Immature natural killer cell (primary cell): ENCODE measurements at regions not wholly inside any gene's neighbourhood (a gene's known extent, or its start where the extent isn't known, plus 50 kb on each side); places are given as distances from the start of the nearest gene placed in this dataset.
"Not testable (repeated sequence)": the region's sequence is repeated elsewhere in the genome, so short reads cannot be mapped to it uniquely, and the experiment has no call there.

Experiments
- DNase-seq, 3 donors: peaks; one replicate each; pipeline ENCODE4 v3.0.0; 2022; ENCODE audit warnings: mixed read lengths in 1 of 3
- H3K27ac Mint-ChIP-seq, 6 donors: one replicate each; pipeline ENCODE4 v1.8.0; 2020; ENCODE audit warnings: mixed read lengths in 6 of 6, mild to moderate bottlenecking in 5 of 6, inconsistent platforms in 4 of 6, moderate library complexity in 3 of 6
- H3K27me3 Mint-ChIP-seq, 3 donors: one replicate each; pipeline ENCODE4 v1.8.0; 2020 to 2021; ENCODE audit warnings: low read depth in 3 of 3, mild to moderate bottlenecking in 3 of 3, mixed read lengths in 3 of 3, moderate library complexity in 3 of 3, inconsistent platforms in 1 of 3
- H3K36me3 Mint-ChIP-seq, 3 donors: one replicate each; pipeline ENCODE4 v1.8.0; 2020; ENCODE audit warnings: mixed read lengths in 3 of 3, inconsistent platforms in 2 of 3, mild to moderate bottlenecking in 2 of 3
- H3K4me1 Mint-ChIP-seq, 2 donors: one replicate each; pipeline ENCODE4 v1.8.0; 2020; ENCODE audit warnings: inconsistent platforms in 2 of 2, mild to moderate bottlenecking in 2 of 2, mixed read lengths in 2 of 2, moderate library complexity in 1 of 2
- H3K4me3 Mint-ChIP-seq, 5 donors: one replicate each; pipeline ENCODE4 v1.8.0; 2020; ENCODE audit warnings: mild to moderate bottlenecking in 5 of 5, mixed read lengths in 5 of 5, inconsistent platforms in 3 of 5, moderate library complexity in 3 of 5
- H3K9me3 Mint-ChIP-seq, 6 donors: one replicate each; pipeline ENCODE4 v1.8.0; 2020; ENCODE audit warnings: mild to moderate bottlenecking in 6 of 6, mixed read lengths in 6 of 6, inconsistent platforms in 4 of 6, moderate library complexity in 3 of 6

- Mint-ChIP-seq H3K9me3 (peaks cover 0 to 3% (median 0%) of the 10 kb centered on the region in 6 donors), H3K27ac (no peak overlapping the region), H3K4me1 (no peaks in the 10 kb centered on the region), H3K27me3 (peaks cover 0 to 6% (median 2%) of the 10 kb centered on the region in 3 donors), H3K36me3 (no peaks in the 10 kb centered on the region), H3K4me3 (no peak overlapping the region)
- no peak for DNase-seq
These were observed 247.4 kb upstream of the CHAC2 start for GRCh38 chr2:53519918-53520841.

GRCh38 chr2:53517406-53517805, 250.2 kb upstream of the CHAC2 start:
- Mint-ChIP-seq H3K27me3 (peaks cover 3 to 13% (median 4%) of the 10 kb centered on the region in 3 donors), H3K36me3 (no peaks in the 10 kb centered on the region), H3K4me3 (no peak overlapping the region), H3K4me1 (no peaks in the 10 kb centered on the region), H3K27ac (no peak overlapping the region), H3K9me3 (peaks cover 0 to 3% (median 0%) of the 10 kb centered on the region in 6 donors)
- DNase-seq, result no peak

- peaks cover 3 to 10% (median 4%) of the 10 kb centered on the region in 3 donors for H3K27me3 Mint-ChIP-seq
- no peak for DNase-seq
- H3K36me3 Mint-ChIP-seq, result no peaks in the 10 kb centered on the region
- no peak overlapping the region for H3K4me3 Mint-ChIP-seq
- no peaks in the 10 kb centered on the region for H3K4me1 Mint-ChIP-seq
- H3K9me3 Mint-ChIP-seq, result peaks cover 0 to 3% (median 0%) of the 10 kb centered on the region in 6 donors
- no peak overlapping the region for H3K27ac Mint-ChIP-seq
These were observed 251.0 kb upstream of the CHAC2 start for GRCh38 chr2:53516650-53517049.

GRCh38 chr2:53515435-53516332, 251.9 kb upstream of the CHAC2 start:
- H3K4me1 Mint-ChIP-seq, result no peaks in the 10 kb centered on the region
- no peak for DNase-seq
- peaks cover 0 to 3% (median 0%) of the 10 kb centered on the region in 6 donors for H3K9me3 Mint-ChIP-seq
- no peaks in the 10 kb centered on the region for H3K36me3 Mint-ChIP-seq
- H3K27me3 Mint-ChIP-seq, result peaks cover 3 to 7% (median 4%) of the 10 kb centered on the region in 3 donors
- H3K27ac Mint-ChIP-seq, result no peak overlapping the region
- no peak overlapping the region for H3K4me3 Mint-ChIP-seq

GRCh38 chr2:53513167-53513666, 254.4 kb upstream of the CHAC2 start:
- H3K9me3 Mint-ChIP-seq, result peaks cover 0 to 3% (median 0%) of the 10 kb centered on the region in 6 donors
- H3K4me3 Mint-ChIP-seq, result no peak overlapping the region
- peaks cover 3 to 7% (median 4%) of the 10 kb centered on the region in 3 donors for H3K27me3 Mint-ChIP-seq
- no peaks in the 10 kb centered on the region for H3K36me3 Mint-ChIP-seq
- DNase-seq, result no peak
- H3K4me1 Mint-ChIP-seq, result no peaks in the 10 kb centered on the region
- no peak overlapping the region for H3K27ac Mint-ChIP-seq

GRCh38 chr2:53512071-53512826, 255.4 kb upstream of the CHAC2 start:
- H3K4me1 Mint-ChIP-seq, result no peaks in the 10 kb centered on the region
- no peak overlapping the region for H3K4me3 Mint-ChIP-seq
- peaks cover 2 to 7% (median 3%) of the 10 kb centered on the region in 3 donors for H3K27me3 Mint-ChIP-seq
- H3K27ac Mint-ChIP-seq, result no peak overlapping the region
- DNase-seq, result no peak
- H3K9me3 Mint-ChIP-seq, result peaks cover 0 to 3% (median 0%) of the 10 kb centered on the region in 6 donors
- H3K36me3 Mint-ChIP-seq, result no peaks in the 10 kb centered on the region

GRCh38 chr2:53511549-53511948, 256.1 kb upstream of the CHAC2 start:
- H3K9me3 Mint-ChIP-seq, result peaks cover 0 to 3% (median 0%) of the 10 kb centered on the region in 6 donors
- DNase-seq, result no peak
- H3K4me1 Mint-ChIP-seq, result no peaks in the 10 kb centered on the region
- H3K27me3 Mint-ChIP-seq, result peaks cover 3 to 7% (median 5%) of the 10 kb centered on the region in 3 donors
- H3K4me3 Mint-ChIP-seq, result no peak overlapping the region
- no peaks in the 10 kb centered on the region for H3K36me3 Mint-ChIP-seq
- no peak overlapping the region for H3K27ac Mint-ChIP-seq

GRCh38 chr2:53510401-53510800, 257.2 kb upstream of the CHAC2 start:
- H3K4me3 Mint-ChIP-seq, result no peak overlapping the region
- H3K9me3 Mint-ChIP-seq, result peaks cover 0 to 3% (median 0%) of the 10 kb centered on the region in 6 donors
- DNase-seq, result no peak

GRCh38 chr2:53509831-53510388, 257.7 kb upstream of the CHAC2 start:
- DNase-seq, result no peak
- H3K4me3 Mint-ChIP-seq, result no peak overlapping the region
- H3K9me3 Mint-ChIP-seq, result peaks cover 0 to 3% (median 0%) of the 10 kb centered on the region in 6 donors
- no peaks in the 10 kb centered on the region for H3K4me1 Mint-ChIP-seq
- no peak overlapping the region for H3K27ac Mint-ChIP-seq
- H3K36me3 Mint-ChIP-seq, result no peaks in the 10 kb centered on the region
- peaks cover 5 to 7% (median 5%) of the 10 kb centered on the region in 3 donors for H3K27me3 Mint-ChIP-seq

More at GRCh38 chr2:53510401-53510800, 257.2 kb upstream of the CHAC2 start:
- Mint-ChIP-seq H3K36me3 (no peaks in the 10 kb centered on the region), H3K4me1 (no peaks in the 10 kb centered on the region), H3K27ac (no peak overlapping the region), H3K27me3 (peaks cover 5 to 7% (median 5%) of the 10 kb centered on the region in 3 donors)

- Mint-ChIP-seq H3K4me3 (no peak overlapping the region), H3K9me3 (peaks cover 0 to 3% (median 0%) of the 10 kb centered on the region in 6 donors), H3K27ac (no peak overlapping the region), H3K27me3 (peaks cover 2 to 7% (median 2%) of the 10 kb centered on the region in 3 donors), H3K36me3 (no peaks in the 10 kb centered on the region), H3K4me1 (no peaks in the 10 kb centered on the region)
- DNase-seq, result no peak
These were observed 258.9 kb upstream of the CHAC2 start for GRCh38 chr2:53508667-53509066.

GRCh38 chr2:53507070-53507469, 260.5 kb upstream of the CHAC2 start:
- not testable (repeated sequence) for H3K4me1 Mint-ChIP-seq

GRCh38 chr2:53505826-53506225, 261.8 kb upstream of the CHAC2 start:
- no peaks in the 10 kb centered on the region for H3K9me3 Mint-ChIP-seq
- H3K4me3 Mint-ChIP-seq, result no peak overlapping the region
- H3K36me3 Mint-ChIP-seq, result no peaks in the 10 kb centered on the region
- DNase-seq, result no peak
- no peak overlapping the region for H3K27ac Mint-ChIP-seq
- no peaks in the 10 kb centered on the region for H3K4me1 Mint-ChIP-seq
- H3K27me3 Mint-ChIP-seq, result peaks cover 3 to 8% (median 4%) of the 10 kb centered on the region in 3 donors

More at GRCh38 chr2:53507070-53507469, 260.5 kb upstream of the CHAC2 start:
- not testable (repeated sequence) for H3K27ac Mint-ChIP-seq, H3K4me3 Mint-ChIP-seq, H3K9me3 Mint-ChIP-seq, H3K36me3 Mint-ChIP-seq, H3K27me3 Mint-ChIP-seq, DNase-seq

GRCh38 chr2:53504507-53504906, 263.1 kb upstream of the CHAC2 start:
- Mint-ChIP-seq H3K27ac (no peak overlapping the region), H3K9me3 (no peaks in the 10 kb centered on the region), H3K27me3 (peaks cover 3 to 8% (median 7%) of the 10 kb centered on the region in 3 donors), H3K36me3 (no peaks in the 10 kb centered on the region), H3K4me1 (no peaks in the 10 kb centered on the region), H3K4me3 (no peak overlapping the region)
- DNase-seq, result no peak
